ENCODE measurements at regions not wholly inside any gene's neighbourhood (a gene's known extent, or its start where the extent isn't known, plus 50 kb on each side); places are given as distances from the start of the nearest gene placed in this dataset.

DNA sequence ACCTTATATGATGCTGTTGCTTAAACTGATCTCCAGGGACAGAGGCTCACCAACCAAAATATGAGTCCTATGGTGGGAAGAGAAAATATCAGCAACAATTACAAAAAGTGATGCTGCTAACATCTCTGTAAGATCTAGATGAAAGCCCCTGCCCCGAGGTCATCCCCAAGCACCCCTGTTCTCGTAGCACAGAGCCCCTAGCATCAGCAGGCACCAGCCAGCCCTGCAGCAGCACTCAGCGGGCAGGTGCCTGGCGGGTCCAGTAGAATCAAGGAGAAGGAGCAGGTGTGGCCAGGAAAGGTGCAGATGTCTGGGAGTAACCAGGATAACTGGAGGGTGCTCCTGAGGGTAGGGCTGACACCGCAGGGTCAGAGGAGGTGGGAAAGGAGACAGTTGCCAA is 474.2 kb upstream of the MYT1L start:
- POLR2A ChIA-PET, result no interaction called here
- H3K36me3 ChIP-seq (ENCODE audit: control insufficient read depth in 1 of 2, insufficient read depth in 2 of 2, low read length in 2 of 2), result no peaks in the 10 kb centered on the region
- CTCF ChIA-PET, result no interaction called here
- DNase-seq (ENCODE audit: low read depth, low spot score) (no peak), ATAC-seq (no peak)
- no peaks in the 10 kb centered on the region for H3K9me2 ChIP-seq (ENCODE audit: insufficient read depth)
- no TSS peak for BruUV-seq (replicated peaks)
- H3K9ac ChIP-seq (ENCODE audit: low read length), result no peak overlapping the region
- RAD21 ChIA-PET (ENCODE audit: low non-redundant PET in 1 of 2, low total read pairs in 2 of 2, uncharacterized antibody in 2 of 2, unreplicated experiment in 2 of 2), result no interaction called here
- H3K4me1 ChIP-seq (ENCODE audit: control insufficient read depth in 1 of 2, insufficient read depth in 2 of 2, low read length in 2 of 2), result no peaks in the 10 kb centered on the region
- H2AFZ ChIP-seq (ENCODE audit: low read depth, low read length, poor library complexity, severe bottlenecking), result no peak overlapping the region
- no peaks in the 10 kb centered on the region for H3K79me2 ChIP-seq (ENCODE audit: insufficient read depth, low read length)
- H3K4me2 ChIP-seq (ENCODE audit: low read length), result no peak overlapping the region
- H3K9me3 ChIP-seq (ENCODE audit: control insufficient read depth in 1 of 2, insufficient read depth in 1 of 2, low read depth in 1 of 2, low read length in 2 of 2), result no peaks in the 10 kb centered on the region
- peaks cover 20% of the 10 kb centered on the region; the same call in 1 of the 2 replicates for H3K27me3 ChIP-seq (ENCODE audit: insufficient read depth, low read length)
- intact Hi-C loops (cut with micrococcal nuclease), result no loop called here
- H3K27ac ChIP-seq (ENCODE audit: low read depth, low read length), result no peak overlapping the region
- no peaks in the 10 kb centered on the region for H4K20me1 ChIP-seq (ENCODE audit: insufficient read depth)
- no peak overlapping the region for H3K4me3 ChIP-seq (replicated peaks in 1 of 2; ENCODE audit: low read depth in 1 of 2, low read length in 2 of 2)
- TF ChIP-seq SIN3A (IDR thresholded peaks at IDR 0.05; ENCODE audit: low read depth) (no peak), POLR2A (IDR thresholded peaks at IDR 0.05; ENCODE audit: borderline replicate concordance, extremely low read depth, insufficient read depth, insufficient read length) (no peak), TCF7L2 (IDR thresholded peaks at IDR 0.05; ENCODE audit: borderline replicate concordance, extremely low read depth, insufficient read depth, insufficient read length) (no peak), CEBPB (IDR thresholded peaks at IDR 0.05; ENCODE audit: low read depth) (no peak)

- ChIA-PET POLR2A (no interaction called here), CTCF (no interaction called here), RAD21 (ENCODE audit: low non-redundant PET in 1 of 2, low total read pairs in 2 of 2, uncharacterized antibody in 2 of 2, unreplicated experiment in 2 of 2) (no interaction called here)
- Histone ChIP-seq H3K4me2 (ENCODE audit: low read length) (no peak overlapping the region), H3K9me3 (ENCODE audit: control insufficient read depth in 1 of 2, insufficient read depth in 1 of 2, low read depth in 1 of 2, low read length in 2 of 2) (no peaks in the 10 kb centered on the region), H3K9me2 (ENCODE audit: insufficient read depth) (no peaks in the 10 kb centered on the region), H3K9ac (ENCODE audit: low read length) (no peak overlapping the region), H3K27ac (ENCODE audit: low read depth, low read length) (no peak overlapping the region), H3K4me1 (ENCODE audit: control insufficient read depth in 1 of 2, insufficient read depth in 2 of 2, low read length in 2 of 2) (no peaks in the 10 kb centered on the region), H3K79me2 (ENCODE audit: insufficient read depth, low read length) (no peaks in the 10 kb centered on the region), H3K27me3 (ENCODE audit: insufficient read depth, low read length) (peaks cover 20% of the 10 kb centered on the region; the same call in 1 of the 2 replicates), H3K4me3 (replicated peaks in 1 of 2; ENCODE audit: low read depth in 1 of 2, low read length in 2 of 2) (no peak overlapping the region), H4K20me1 (ENCODE audit: insufficient read depth) (no peaks in the 10 kb centered on the region), H3K36me3 (ENCODE audit: control insufficient read depth in 1 of 2, insufficient read depth in 2 of 2, low read length in 2 of 2) (no peaks in the 10 kb centered on the region), H2AFZ (ENCODE audit: low read depth, low read length, poor library complexity, severe bottlenecking) (no peak overlapping the region)
- BruUV-seq (replicated peaks), result no TSS peak
- DNase-seq (ENCODE audit: low read depth, low spot score), result no peak
- no peak for ATAC-seq
- TF ChIP-seq, protein P1, sequence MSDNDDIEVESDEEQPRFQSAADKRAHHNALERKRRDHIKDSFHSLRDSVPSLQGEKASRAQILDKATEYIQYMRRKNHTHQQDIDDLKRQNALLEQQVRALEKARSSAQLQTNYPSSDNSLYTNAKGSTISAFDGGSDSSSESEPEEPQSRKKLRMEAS (IDR thresholded peaks at IDR 0.05), result no peak
- no peak for TF ChIP-seq SRF (IDR thresholded peaks at IDR 0.05; ENCODE audit: low read depth)
- TF ChIP-seq EZH2phosphoT487 (IDR thresholded peaks at IDR 0.05; ENCODE audit: borderline replicate concordance), result no peak
- TF ChIP-seq CBX3 (IDR thresholded peaks at IDR 0.05; ENCODE audit: low read depth), result no peak
- no peak for TF ChIP-seq ATF3 (IDR thresholded peaks at IDR 0.05)
- no peak for TF ChIP-seq POLR2AphosphoS5 (IDR thresholded peaks at IDR 0.05; ENCODE audit: low read depth, low read length)
- TF ChIP-seq CTCF (IDR thresholded peaks at IDR 0.05 in 2 of 3, conservative IDR thresholded peaks at IDR 0.05 in 1 of 3; ENCODE audit: borderline replicate concordance in 1 of 3, insufficient read depth in 1 of 3, low read depth in 2 of 3, low read length in 2 of 3), result no peak
- TF ChIP-seq ZNF274 (IDR thresholded peaks at IDR 0.05; ENCODE audit: low read depth, low read length), result no peak
- TF ChIP-seq REST (IDR thresholded peaks at IDR 0.05; ENCODE audit: low read depth), result no peak
- no peak for TF ChIP-seq TCF7L2 (IDR thresholded peaks at IDR 0.05; ENCODE audit: borderline replicate concordance, extremely low read depth, insufficient read depth, insufficient read length)
- intact Hi-C loops (cut with micrococcal nuclease), result no loop called here
Observed at GRCh38 chr2:2804528-2804927, 473.5 kb upstream of the MYT1L start.

Measured in HCT116 (cell line).